ENCODE measurements at regions not wholly inside any gene's neighbourhood (a gene's known extent, or its start where the extent isn't known, plus 50 kb on each side); places are given as distances from the start of the nearest gene placed in this dataset.
A peak's percentile ranks its signal among the peaks of the same experiment; 100 is the strongest.

DNA sequence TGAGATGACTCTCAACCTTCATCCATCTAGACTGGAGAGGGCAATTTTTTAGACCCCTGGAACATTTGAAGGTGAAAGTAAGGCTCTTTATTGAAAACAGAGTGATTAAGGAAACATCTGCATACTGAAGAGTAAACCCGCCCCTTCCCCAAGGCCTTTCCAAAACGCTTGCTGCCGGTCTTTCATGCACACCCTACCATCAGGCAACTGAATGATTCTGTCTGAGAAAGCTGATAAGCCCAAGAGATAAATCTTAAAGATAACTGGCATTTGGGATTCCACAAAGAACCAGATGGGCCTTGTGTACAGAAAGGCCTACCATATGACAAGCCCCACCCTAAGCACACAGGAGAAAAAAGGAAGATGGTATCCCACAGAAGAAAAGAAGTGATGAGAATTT is 54.4 kb upstream of the PIK3R1 start:
- Histone ChIP-seq H3K14ac (ENCODE audit: low read length) (no peak overlapping the region), H3K4me3 (ENCODE audit: low read length in 2 of 2) (no peak overlapping the region), H2BK15ac (ENCODE audit: low read length) (no peak overlapping the region), H3K4me1 (ENCODE audit: control insufficient read depth in 2 of 2, insufficient read depth in 1 of 2, low read depth in 1 of 2, low read length in 2 of 2) (no peaks in the 10 kb centered on the region), H3K4ac (ENCODE audit: low read length) (no peak overlapping the region), H2AFZ (ENCODE audit: low read length) (peak overlapping the region; percentile 45), H4K91ac (ENCODE audit: low read depth, low read length, poor library complexity) (no peak overlapping the region), H3K27ac (replicated peaks; ENCODE audit: low read length) (no peak overlapping the region), H3K9me3 (replicated peaks in 1 of 2; ENCODE audit: control insufficient read depth in 2 of 2, insufficient read depth in 1 of 2, low read depth in 1 of 2, low read length in 2 of 2) (no peaks in the 10 kb centered on the region), H3K4me2 (ENCODE audit: insufficient read depth, low read length, poor library complexity, severe bottlenecking) (no peak overlapping the region), H2AK5ac (ENCODE audit: low read depth, low read length) (no peak overlapping the region), H3K18ac (ENCODE audit: low read length) (no peak overlapping the region), H3K27me3 (ENCODE audit: control insufficient read depth in 3 of 3, insufficient read depth in 3 of 3, low read depth in 1 of 3, low read length in 3 of 3) (no peaks in the 10 kb centered on the region), H2BK12ac (ENCODE audit: low read length) (no peak overlapping the region), H4K8ac (ENCODE audit: low read depth, low read length) (no peak overlapping the region), H3K9ac (ENCODE audit: low read depth, low read length, poor library complexity) (no peak overlapping the region), H2BK120ac (ENCODE audit: low read depth, low read length) (no peak overlapping the region), H3K23ac (ENCODE audit: low read depth, low read length, poor library complexity) (no peak overlapping the region), H3K79me1 (ENCODE audit: low read depth, low read length) (no peaks in the 10 kb centered on the region), H3K36me3 (replicated peaks in 1 of 2; ENCODE audit: control insufficient read depth in 2 of 2, insufficient read depth in 2 of 2, low read length in 2 of 2) (no peaks in the 10 kb centered on the region), H2BK5ac (ENCODE audit: low read length) (no peak overlapping the region)
- no CpG with 5 or more reads among the region's 3 CpGs for WGBS, 2 donors (ENCODE audit: extremely low coverage in 2 of 2, insufficient read length in 2 of 2, insufficient replicate concordance in 1 of 2)
- no peak for DNase-seq (ENCODE audit: low spot score)

DNA sequence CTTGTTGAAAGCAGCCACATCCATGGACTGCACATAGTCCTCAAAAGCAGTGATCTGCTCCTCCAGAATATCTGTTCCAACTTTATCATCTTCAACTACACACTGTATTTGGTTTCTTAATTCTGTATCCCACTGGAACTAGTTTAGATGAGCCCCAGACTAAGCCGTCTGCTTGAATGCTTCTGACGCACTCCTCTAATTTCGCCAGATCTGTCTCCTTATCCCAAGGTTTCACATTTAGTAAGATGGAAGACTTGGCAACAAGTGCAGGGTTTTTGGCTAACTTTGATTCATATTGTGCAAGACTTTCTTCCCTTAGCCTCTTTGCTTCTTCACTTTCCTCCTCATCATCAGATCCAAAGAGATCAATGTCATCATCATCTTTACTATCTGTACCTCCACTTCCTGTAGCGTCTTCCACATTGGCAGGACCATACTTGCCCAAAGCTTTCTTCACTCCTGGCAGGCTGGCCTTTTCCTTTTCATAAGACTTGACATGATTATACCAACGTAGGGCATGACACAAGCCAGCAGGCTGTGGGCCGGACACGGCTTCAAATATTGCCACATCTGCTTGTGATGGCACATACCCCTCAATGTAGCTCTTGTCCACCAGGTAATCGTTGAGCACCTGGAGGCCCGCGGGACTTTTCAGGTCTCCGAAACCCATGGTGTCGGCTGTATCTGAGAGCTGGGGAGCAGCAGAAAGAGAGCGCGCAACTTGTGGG is 56.2 kb upstream of the PIK3R1 start:
- Histone ChIP-seq H2AK5ac (ENCODE audit: low read depth, low read length) (no peak overlapping the region), H3K4me2 (ENCODE audit: insufficient read depth, low read length, poor library complexity, severe bottlenecking) (no peak overlapping the region), H4K91ac (ENCODE audit: low read depth, low read length, poor library complexity) (no peak overlapping the region), H2BK120ac (ENCODE audit: low read depth, low read length) (no peak overlapping the region), H3K23ac (ENCODE audit: low read depth, low read length, poor library complexity) (no peak overlapping the region), H3K79me1 (ENCODE audit: low read depth, low read length) (no peaks in the 10 kb centered on the region), H3K4ac (ENCODE audit: low read length) (no peak overlapping the region), H2BK5ac (ENCODE audit: low read length) (no peak overlapping the region), H3K14ac (ENCODE audit: low read length) (no peak overlapping the region), H3K27ac (replicated peaks; ENCODE audit: low read length) (no peak overlapping the region), H3K4me1 (ENCODE audit: control insufficient read depth in 2 of 2, insufficient read depth in 1 of 2, low read depth in 1 of 2, low read length in 2 of 2) (no peaks in the 10 kb centered on the region), H2AFZ (ENCODE audit: low read length) (no peak overlapping the region), H2BK15ac (ENCODE audit: low read length) (no peak overlapping the region), H4K8ac (ENCODE audit: low read depth, low read length) (no peak overlapping the region), H2BK12ac (ENCODE audit: low read length) (no peak overlapping the region), H3K36me3 (replicated peaks in 1 of 2; ENCODE audit: control insufficient read depth in 2 of 2, insufficient read depth in 2 of 2, low read length in 2 of 2) (no peaks in the 10 kb centered on the region), H3K4me3 (ENCODE audit: low read length in 2 of 2) (no peak overlapping the region), H3K18ac (ENCODE audit: low read length) (no peak overlapping the region), H3K9me3 (replicated peaks in 1 of 2; ENCODE audit: control insufficient read depth in 2 of 2, insufficient read depth in 1 of 2, low read depth in 1 of 2, low read length in 2 of 2) (no peaks in the 10 kb centered on the region), H3K9ac (ENCODE audit: low read depth, low read length, poor library complexity) (no peak overlapping the region), H3K27me3 (ENCODE audit: control insufficient read depth in 3 of 3, insufficient read depth in 3 of 3, low read depth in 1 of 3, low read length in 3 of 3) (no peaks in the 10 kb centered on the region)
- no peak for DNase-seq (ENCODE audit: low spot score)
- WGBS, 2 donors (ENCODE audit: extremely low coverage in 2 of 2, insufficient read length in 2 of 2, insufficient replicate concordance in 1 of 2) = no CpG with 5 or more reads among the region's 14 CpGs

DNA sequence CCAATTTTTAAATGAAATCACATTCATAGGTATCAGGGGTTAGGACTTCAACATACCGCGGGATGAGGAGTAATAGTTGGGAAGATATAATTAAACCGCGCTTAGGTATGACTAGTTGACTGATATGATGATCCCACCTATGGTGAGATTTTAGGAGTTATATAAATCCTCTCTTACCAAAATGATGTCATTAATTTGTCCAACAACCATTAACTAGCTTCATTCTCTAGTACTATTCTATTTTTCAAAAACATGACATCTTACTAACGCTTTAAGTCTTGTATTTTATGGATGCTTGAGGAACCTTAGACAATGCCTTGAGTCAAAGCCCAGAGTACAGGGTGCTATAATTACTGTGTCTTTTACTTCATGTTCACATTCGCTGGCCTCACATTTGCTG is 59.6 kb upstream of the PIK3R1 start:
- no peak overlapping the region for H4K8ac ChIP-seq (ENCODE audit: low read depth, low read length)
- H3K27me3 ChIP-seq (ENCODE audit: control insufficient read depth in 3 of 3, insufficient read depth in 3 of 3, low read depth in 1 of 3, low read length in 3 of 3) = no peaks in the 10 kb centered on the region
- no peak overlapping the region for H3K14ac ChIP-seq (ENCODE audit: low read length)
- no peaks in the 10 kb centered on the region for H3K9me3 ChIP-seq (replicated peaks in 1 of 2; ENCODE audit: control insufficient read depth in 2 of 2, insufficient read depth in 1 of 2, low read depth in 1 of 2, low read length in 2 of 2)
- no peaks in the 10 kb centered on the region for H3K4me1 ChIP-seq (ENCODE audit: control insufficient read depth in 2 of 2, insufficient read depth in 1 of 2, low read depth in 1 of 2, low read length in 2 of 2)
- H3K4me3 ChIP-seq (ENCODE audit: low read length in 2 of 2) = no peak overlapping the region
- no peak overlapping the region for H3K23ac ChIP-seq (ENCODE audit: low read depth, low read length, poor library complexity)
- H2BK5ac ChIP-seq (ENCODE audit: low read length) = no peak overlapping the region
- H3K79me1 ChIP-seq (ENCODE audit: low read depth, low read length) = no peaks in the 10 kb centered on the region
- no peak overlapping the region for H3K27ac ChIP-seq (replicated peaks; ENCODE audit: low read length)
- no peak overlapping the region for H3K9ac ChIP-seq (ENCODE audit: low read depth, low read length, poor library complexity)
- no peak for DNase-seq (ENCODE audit: low spot score)
- no peak overlapping the region for H4K91ac ChIP-seq (ENCODE audit: low read depth, low read length, poor library complexity)
- H2AK5ac ChIP-seq (ENCODE audit: low read depth, low read length) = no peak overlapping the region
- H2BK12ac ChIP-seq (ENCODE audit: low read length) = no peak overlapping the region
- H2BK15ac ChIP-seq (ENCODE audit: low read length) = no peak overlapping the region
- H2AFZ ChIP-seq (ENCODE audit: low read length) = no peak overlapping the region
- no peak overlapping the region for H3K4me2 ChIP-seq (ENCODE audit: insufficient read depth, low read length, poor library complexity, severe bottlenecking)
- H2BK120ac ChIP-seq (ENCODE audit: low read depth, low read length) = no peak overlapping the region
- H3K36me3 ChIP-seq (replicated peaks in 1 of 2; ENCODE audit: control insufficient read depth in 2 of 2, insufficient read depth in 2 of 2, low read length in 2 of 2) = no peaks in the 10 kb centered on the region
- no peak overlapping the region for H3K4ac ChIP-seq (ENCODE audit: low read length)
- no peak overlapping the region for H3K18ac ChIP-seq (ENCODE audit: low read length)
- no CpG with 5 or more reads among the region's 6 CpGs for WGBS, 2 donors (ENCODE audit: extremely low coverage in 2 of 2, insufficient read length in 2 of 2, insufficient replicate concordance in 1 of 2)

DNA sequence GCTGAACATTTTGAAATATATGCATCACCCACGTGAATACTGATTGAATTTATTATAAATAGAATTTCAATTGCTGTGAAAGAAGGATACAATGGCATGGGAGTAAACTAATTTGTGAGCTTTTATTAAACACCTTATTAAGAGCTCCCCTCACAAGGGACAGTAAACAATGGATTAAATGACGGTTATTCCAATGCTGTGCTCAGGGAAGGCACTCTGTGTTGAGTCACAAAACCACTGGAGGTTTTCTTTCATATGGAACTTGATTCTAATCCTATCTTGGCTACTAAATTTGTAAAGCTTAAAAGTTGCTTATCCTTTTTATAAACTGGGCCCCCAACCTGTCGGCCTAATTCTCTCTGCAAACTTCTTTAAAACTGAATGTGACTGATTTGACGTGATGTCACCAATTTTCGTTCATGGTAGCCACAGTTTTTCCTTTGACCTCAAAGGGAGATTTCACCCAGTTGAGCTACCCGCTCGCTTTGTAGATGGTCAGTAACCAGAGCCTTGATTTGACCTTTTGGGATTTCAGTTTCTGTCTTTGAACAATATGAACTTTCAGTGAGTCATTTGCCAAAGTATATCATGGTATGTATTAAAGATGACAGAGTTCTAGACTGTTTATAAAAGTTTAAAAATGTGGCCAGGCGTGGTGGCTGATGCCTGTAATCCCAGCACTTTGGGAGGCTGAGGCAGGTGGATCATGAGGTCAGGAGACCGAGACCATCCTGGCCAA is 61.3 kb upstream of the PIK3R1 start:
- H3K27ac ChIP-seq (replicated peaks; ENCODE audit: low read length) = no peak overlapping the region
- DNase-seq (ENCODE audit: low spot score) = no peak
- H3K27me3 ChIP-seq (ENCODE audit: control insufficient read depth in 3 of 3, insufficient read depth in 3 of 3, low read depth in 1 of 3, low read length in 3 of 3) = no peaks in the 10 kb centered on the region
- H3K4me2 ChIP-seq (ENCODE audit: insufficient read depth, low read length, poor library complexity, severe bottlenecking) = no peak overlapping the region
- H3K23ac ChIP-seq (ENCODE audit: low read depth, low read length, poor library complexity) = no peak overlapping the region
- no peaks in the 10 kb centered on the region for H3K4me1 ChIP-seq (ENCODE audit: control insufficient read depth in 2 of 2, insufficient read depth in 1 of 2, low read depth in 1 of 2, low read length in 2 of 2)
- no peaks in the 10 kb centered on the region for H3K9me3 ChIP-seq (replicated peaks in 1 of 2; ENCODE audit: control insufficient read depth in 2 of 2, insufficient read depth in 1 of 2, low read depth in 1 of 2, low read length in 2 of 2)
- H3K9ac ChIP-seq (ENCODE audit: low read depth, low read length, poor library complexity) = no peak overlapping the region
- H3K18ac ChIP-seq (ENCODE audit: low read length) = no peak overlapping the region
- no peak overlapping the region for H3K4ac ChIP-seq (ENCODE audit: low read length)
- H2BK15ac ChIP-seq (ENCODE audit: low read length) = no peak overlapping the region
- H2BK5ac ChIP-seq (ENCODE audit: low read length) = no peak overlapping the region
- H2BK120ac ChIP-seq (ENCODE audit: low read depth, low read length) = no peak overlapping the region
- H2BK12ac ChIP-seq (ENCODE audit: low read length) = no peak overlapping the region
- H4K8ac ChIP-seq (ENCODE audit: low read depth, low read length) = no peak overlapping the region
- H3K14ac ChIP-seq (ENCODE audit: low read length) = no peak overlapping the region
- no peaks in the 10 kb centered on the region for H3K36me3 ChIP-seq (replicated peaks in 1 of 2; ENCODE audit: control insufficient read depth in 2 of 2, insufficient read depth in 2 of 2, low read length in 2 of 2)
- WGBS, 2 donors (ENCODE audit: extremely low coverage in 2 of 2, insufficient read length in 2 of 2, insufficient replicate concordance in 1 of 2) = no CpG with 5 or more reads among the region's 9 CpGs
- H2AFZ ChIP-seq (ENCODE audit: low read length) = no peak overlapping the region
- no peak overlapping the region for H2AK5ac ChIP-seq (ENCODE audit: low read depth, low read length)
- no peak overlapping the region for H3K4me3 ChIP-seq (ENCODE audit: low read length in 2 of 2)
- H4K91ac ChIP-seq (ENCODE audit: low read depth, low read length, poor library complexity) = no peak overlapping the region
- no peaks in the 10 kb centered on the region for H3K79me1 ChIP-seq (ENCODE audit: low read depth, low read length)
